WTC11 (cell line): ENCODE measurements at regions not wholly inside any gene's neighbourhood (a gene's known extent, or its start where the extent isn't known, plus 50 kb on each side); places are given as distances from the start of the nearest gene placed in this dataset.

Experiments
- CTCF ChIP-seq: fragments of 200-600 bp; IDR thresholded peaks from 2 replicates; pipeline ENCODE4 v1.8.0; 2022; ENCODE audit warnings: antibody characterized with exemption
- OVOL2 ChIP-seq: fragments of 250-450 bp; sonication (Bioruptor Pico); IDR thresholded peaks from 2 replicates; pipeline ENCODE4 v1.9.0; 2021; ENCODE audit warnings: mild to moderate bottlenecking, borderline replicate concordance

- no peak for TF ChIP-seq OVOL2 (CRISPR knock-in tag)
- TF ChIP-seq CTCF, result no peak
Measured at GRCh38 chr2:184031402-184032147, 566.8 kb upstream of the ZNF804A start.
